OCI-LY7 (cell line): ENCODE measurements at regions not wholly inside any gene's neighbourhood (a gene's known extent, or its start where the extent isn't known, plus 50 kb on each side); places are given as distances from the start of the nearest gene placed in this dataset.

ENCODE experiments used
- BruUV-seq: library from RNA; stranded (reverse); fragments of 400-500 nt; replicated peaks from 2 replicates; lab custom pipeline; 2021; lab: Mats Ljungman, UMichigan
- CTCF ChIA-PET: fragments of 300-600 bp; sonication (Branson Sonifier 250); formaldehyde crosslinking; loops from one replicate; lab custom pipeline; 2022; ENCODE audit warnings: antibody characterized with exemption; ENCODE audit not compliant: unreplicated experiment; lab: Charles Lee
- POLR2A ChIA-PET: fragments of 300-600 bp; sonication (Branson Sonifier 250); formaldehyde crosslinking; loops from one replicate; lab custom pipeline; 2022; ENCODE audit warnings: antibody characterized with exemption; lab: Charles Lee
- DNase-seq: peaks from one replicate; pipeline ENCODE4 v3.0.0-alpha.2; 2015; ENCODE audit warnings: low spot score
- H2AFZ ChIP-seq: fragments of 200-600 bp; sonication (generic), shearing (Covaris generic); 2 replicates; pipeline ENCODE4 v1.6.1; 2014; ENCODE audit warnings: mild to moderate bottlenecking, antibody characterized with exemption, low read length, moderate library complexity
- H3K27ac ChIP-seq: fragments of 200-600 bp; sonication (generic); 2 replicates; pipeline ENCODE4 v1.5.1; 2014; ENCODE audit warnings: mixed run types, low read depth, mild to moderate bottlenecking, moderate library complexity, low read length, inconsistent platforms; ENCODE audit not compliant: poor library complexity, severe bottlenecking
- H3K36me3 ChIP-seq: fragments of 200-600 bp; sonication (generic); 2 replicates; pipeline ENCODE4 v1.6.1; 2014; ENCODE audit warnings: mild to moderate bottlenecking, antibody characterized with exemption, low read length, moderate library complexity, mixed read lengths; ENCODE audit not compliant: insufficient read depth
- H3K4me1 ChIP-seq: fragments of 200-600 bp; sonication (generic); 2 replicates; pipeline ENCODE4 v1.5.1; 2014; ENCODE audit warnings: mild to moderate bottlenecking, low read length; ENCODE audit not compliant: insufficient read depth, poor library complexity, severe bottlenecking
- H3K4me2 ChIP-seq: fragments of 200-600 bp; sonication (generic); 2 replicates; pipeline ENCODE4 v1.6.1; 2014; ENCODE audit warnings: mild to moderate bottlenecking, low read length
- H3K4me3 ChIP-seq: fragments of 200-600 bp; sonication (generic); 2 replicates; pipeline ENCODE4 v1.5.1; 2014; ENCODE audit warnings: mild to moderate bottlenecking, low read depth, low read length; ENCODE audit not compliant: poor library complexity, severe bottlenecking
- H3K79me2 ChIP-seq: fragments of 200-600 bp; sonication (generic); 2 replicates; pipeline ENCODE4 v1.6.1; 2016; ENCODE audit warnings: low read depth, mild to moderate bottlenecking, low read length, moderate library complexity, mixed read lengths; ENCODE audit not compliant: insufficient read depth
- H3K9me2 ChIP-seq: fragments of 200-600 bp; sonication (generic); 2 replicates; pipeline ENCODE4 v1.6.1; 2016; ENCODE audit warnings: mild to moderate bottlenecking, low read length, mixed read lengths; ENCODE audit not compliant: insufficient read depth
- H3K9me3 ChIP-seq: fragments of 200-600 bp; sonication (generic); 2 replicates; pipeline ENCODE4 v1.6.1; 2014; ENCODE audit warnings: mild to moderate bottlenecking, mixed run types, low read length, mixed read lengths
- H4K20me1 ChIP-seq: fragments of 200-600 bp; sonication (generic); 2 replicates; pipeline ENCODE4 v1.6.1; 2014; ENCODE audit warnings: mild to moderate bottlenecking, antibody characterized with exemption, low read length, moderate library complexity, mixed read lengths; ENCODE audit not compliant: insufficient read depth
- CTCF ChIP-seq: fragments of 200-600 bp; sonication (generic); conservative IDR thresholded peaks from 2 replicates; pipeline ENCODE4 v1.5.1; 2014; ENCODE audit warnings: mild to moderate bottlenecking, antibody characterized with exemption, low read length, moderate library complexity, mixed read lengths
- EZH2phosphoT487 ChIP-seq: fragments of 200-600 bp; sonication (generic); IDR thresholded peaks from 2 replicates; pipeline ENCODE4 v1.6.1; 2018; ENCODE audit warnings: low read depth, borderline replicate concordance, mild to moderate bottlenecking, mixed run types, antibody characterized with exemption, low read length, moderate library complexity, mixed read lengths
- intact Hi-C: fragments of 100-400 bp; cut with micrococcal nuclease; formaldehyde crosslinking; loops from one replicate; pipeline ENCODE4 v1.10.0; 2022; ENCODE audit not compliant: unreplicated experiment

- DNase-seq = no peak
- no TSS peak for BruUV-seq
- CTCF ChIA-PET = no interaction called here
- H3K4me2 ChIP-seq = no peak overlapping the region
- POLR2A ChIA-PET = no interaction called here
- no peaks in the 10 kb centered on the region for H3K9me2 ChIP-seq
- no peaks in the 10 kb centered on the region for H3K4me1 ChIP-seq
- no peak overlapping the region for H2AFZ ChIP-seq
- no peaks in the 10 kb centered on the region for H3K79me2 ChIP-seq
- TF ChIP-seq CTCF (no peak), EZH2phosphoT487 (no peak)
- no peaks in the 10 kb centered on the region for H3K9me3 ChIP-seq
- H3K27ac ChIP-seq = no peak overlapping the region
- H4K20me1 ChIP-seq = no peaks in the 10 kb centered on the region
- H3K36me3 ChIP-seq = no peaks in the 10 kb centered on the region
- intact Hi-C loops = no loop called here
- H3K4me3 ChIP-seq = no peak overlapping the region
These were observed 549.5 kb upstream of the ARGLU1 start for GRCh38 chr13:107117327-107118012.

DNA sequence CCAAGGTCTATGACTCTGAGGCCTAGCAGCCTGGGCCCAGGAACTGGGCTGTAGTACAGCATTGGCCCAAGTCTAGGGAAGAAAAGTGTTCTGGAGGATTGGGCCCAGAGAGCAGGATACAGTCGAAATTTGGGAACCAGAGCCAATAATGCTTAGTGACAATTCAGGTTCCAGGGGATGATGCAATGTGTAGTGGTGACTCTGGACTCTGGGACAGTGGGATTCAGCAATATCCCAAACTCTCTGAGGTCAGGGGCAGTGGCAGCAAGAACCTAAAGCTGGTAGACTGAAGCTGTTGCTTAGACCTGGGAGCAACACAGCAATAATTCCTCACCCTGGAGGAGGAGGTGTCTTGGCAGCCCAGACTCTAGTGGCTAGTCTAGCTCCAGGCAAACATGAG lies 545.5 kb upstream of the ARGLU1 start:
- Histone ChIP-seq H4K20me1 (no peaks in the 10 kb centered on the region), H2AFZ (no peak overlapping the region), H3K79me2 (no peaks in the 10 kb centered on the region), H3K9me3 (no peaks in the 10 kb centered on the region), H3K9me2 (no peaks in the 10 kb centered on the region), H3K27ac (no peak overlapping the region), H3K4me2 (no peak overlapping the region), H3K4me3 (no peak overlapping the region), H3K36me3 (no peaks in the 10 kb centered on the region), H3K4me1 (no peaks in the 10 kb centered on the region)
- BruUV-seq = no TSS peak
- TF ChIP-seq EZH2phosphoT487 (no peak), CTCF (no peak)
- ChIA-PET CTCF (no interaction called here), POLR2A (no interaction called here)
- no peak for DNase-seq
- intact Hi-C loops = no loop called here

DNA sequence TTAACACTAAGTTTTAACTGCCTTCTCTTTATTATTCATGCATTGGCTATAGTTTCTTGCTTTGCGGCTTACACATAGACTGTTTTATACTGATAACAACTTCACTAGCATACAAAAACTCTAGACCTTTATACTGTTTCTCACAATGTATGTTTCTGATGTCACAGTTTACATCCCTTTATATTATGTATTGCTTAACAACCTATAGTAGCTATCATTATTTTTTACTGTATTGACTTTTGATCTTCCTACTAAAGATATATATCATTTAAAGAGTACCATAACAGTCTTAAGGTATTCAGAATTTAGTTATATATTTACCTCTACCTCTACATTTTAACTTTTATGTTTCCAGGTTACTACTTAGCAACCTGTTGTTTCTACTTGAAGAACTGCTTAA lies 543.3 kb upstream of the ARGLU1 start:
- H3K9me2 ChIP-seq = no peaks in the 10 kb centered on the region
- H3K79me2 ChIP-seq = no peaks in the 10 kb centered on the region
- no peak overlapping the region for H2AFZ ChIP-seq
- TF ChIP-seq CTCF = no peak
- no peak for TF ChIP-seq EZH2phosphoT487
- no peaks in the 10 kb centered on the region for H4K20me1 ChIP-seq
- DNase-seq = no peak
- no peak overlapping the region for H3K4me2 ChIP-seq
- intact Hi-C loops = no loop called here
- BruUV-seq = no TSS peak
- CTCF ChIA-PET = no interaction called here
- H3K4me3 ChIP-seq = no peak overlapping the region
- POLR2A ChIA-PET = interaction anchor here (0.6 kb wide), 1 partner anchor 460 kb away, joined by 3 read pairs; no protein-coding TSS in a partner anchor
- H3K36me3 ChIP-seq = no peaks in the 10 kb centered on the region
- no peak overlapping the region for H3K27ac ChIP-seq
- H3K4me1 ChIP-seq = no peaks in the 10 kb centered on the region
- no peaks in the 10 kb centered on the region for H3K9me3 ChIP-seq
